Adipocyte (in vitro differentiated cells): ENCODE measurements at regions not wholly inside any gene's neighbourhood (a gene's known extent, or its start where the extent isn't known, plus 50 kb on each side); places are given as distances from the start of the nearest gene placed in this dataset.

ENCODE experiments used
- DNase-seq: peaks from one replicate; pipeline ENCODE4 v3.0.0-alpha.2; 2015; ENCODE audit warnings: low read depth
- H3K27me3 ChIP-seq: replicated peaks from 2 replicates; pipeline ENCODE4 v1.7.0; 2013; ENCODE audit warnings: mild to moderate bottlenecking, low read length, moderate library complexity; ENCODE audit not compliant: control insufficient read depth, insufficient read depth
- H3K36me3 ChIP-seq: 2 replicates; pipeline ENCODE4 v1.7.0; 2013; ENCODE audit warnings: low read length, mild to moderate bottlenecking, moderate library complexity; ENCODE audit not compliant: control insufficient read depth, insufficient read depth, severe bottlenecking
- H3K4me1 ChIP-seq: 2 replicates; pipeline ENCODE4 v1.7.0; 2013; ENCODE audit warnings: mild to moderate bottlenecking, low read length, moderate library complexity; ENCODE audit not compliant: control insufficient read depth, insufficient read depth
- H3K4me3 ChIP-seq: 2 replicates; pipeline ENCODE4 v1.7.0; 2013; ENCODE audit warnings: mild to moderate bottlenecking, low read length, moderate library complexity
- H3K9ac ChIP-seq: 2 replicates; pipeline ENCODE4 v1.7.0; 2013; ENCODE audit warnings: mild to moderate bottlenecking, low read length, moderate library complexity
- H3K9me3 ChIP-seq: 2 replicates; pipeline ENCODE4 v1.7.0; 2013; ENCODE audit warnings: mild to moderate bottlenecking, low read length, moderate library complexity; ENCODE audit not compliant: control insufficient read depth

DNA sequence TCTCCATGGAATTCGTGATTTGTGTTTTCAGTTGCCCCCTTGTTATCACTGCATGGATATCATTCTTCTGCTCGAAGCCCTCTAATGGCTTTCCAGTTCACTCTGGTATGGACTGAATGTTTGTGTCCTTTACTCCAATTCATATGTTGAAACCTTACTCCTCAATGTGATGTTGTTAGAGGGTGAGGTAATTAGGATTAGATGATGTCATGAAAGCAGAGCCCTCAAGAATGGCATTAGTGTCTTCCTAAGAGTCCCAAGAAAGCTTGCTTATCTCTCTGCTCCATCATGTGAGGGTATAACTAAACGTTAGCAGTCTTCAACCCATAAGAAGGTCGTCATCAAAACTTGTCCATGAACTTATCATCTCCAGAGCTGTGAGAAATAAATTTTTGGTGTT lies 1626.3 kb upstream of the MIR17HG start:
- Histone ChIP-seq H3K4me1 (no peaks in the 10 kb centered on the region), H3K27me3 (no peaks in the 10 kb centered on the region), H3K36me3 (no peaks in the 10 kb centered on the region), H3K9ac (no peak overlapping the region), H3K4me3 (no peak overlapping the region), H3K9me3 (peaks cover 5% of the 10 kb centered on the region)
- DNase-seq = no peak

DNA sequence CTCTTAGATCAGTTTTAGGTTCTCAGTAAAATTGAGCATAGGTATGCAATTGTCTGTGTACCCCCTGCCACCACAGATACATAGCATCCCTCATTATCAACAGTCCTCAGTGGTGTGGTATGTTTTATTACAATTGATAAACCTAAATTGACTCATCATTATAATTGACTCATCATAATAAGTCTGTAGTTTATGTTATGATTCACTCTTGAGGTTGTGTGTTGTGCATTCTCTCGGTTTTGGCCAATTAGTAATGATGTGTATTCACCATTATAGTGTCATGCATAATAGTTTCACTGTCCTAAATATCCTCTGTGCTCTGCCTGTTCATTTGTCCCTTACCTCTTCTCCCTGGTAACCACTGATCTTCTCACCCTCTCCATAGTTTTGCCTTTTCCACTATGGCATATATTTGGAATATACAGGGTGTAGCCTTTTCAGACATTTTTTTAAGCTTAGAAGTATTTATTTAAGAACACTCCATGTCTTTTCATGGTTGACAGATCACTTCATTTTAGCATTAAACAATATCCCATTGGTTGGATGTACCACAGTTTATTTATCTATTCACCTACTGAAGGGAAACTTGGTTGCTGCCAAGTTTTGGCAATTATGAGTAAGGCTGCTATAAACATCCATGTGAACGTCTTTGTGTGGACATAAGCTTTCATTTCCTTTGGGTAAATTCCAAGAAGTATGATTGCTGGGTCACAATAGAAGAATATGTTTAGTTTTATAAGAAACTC lies 1620.6 kb upstream of the MIR17HG start:
- no peak overlapping the region for H3K9ac ChIP-seq
- H3K36me3 ChIP-seq = no peaks in the 10 kb centered on the region
- H3K4me1 ChIP-seq = no peaks in the 10 kb centered on the region
- DNase-seq = no peak
- no peak overlapping the region for H3K4me3 ChIP-seq
- no peaks in the 10 kb centered on the region for H3K27me3 ChIP-seq
- H3K9me3 ChIP-seq = peaks cover 6% of the 10 kb centered on the region

- Histone ChIP-seq H3K27me3 (no peaks in the 10 kb centered on the region), H3K4me1 (no peaks in the 10 kb centered on the region), H3K9me3 (no peaks in the 10 kb centered on the region), H3K9ac (no peak overlapping the region), H3K36me3 (no peaks in the 10 kb centered on the region), H3K4me3 (no peak overlapping the region)
- no peak for DNase-seq
Observed at GRCh38 chr13:89733829-89734228, 1613.7 kb upstream of the MIR17HG start.

GRCh38 chr13:89737051-89737450 lies 1610.4 kb upstream of the MIR17HG start:
- DNase-seq = no peak
- Histone ChIP-seq H3K27me3 (no peaks in the 10 kb centered on the region), H3K4me1 (no peaks in the 10 kb centered on the region), H3K9me3 (no peaks in the 10 kb centered on the region), H3K36me3 (no peaks in the 10 kb centered on the region), H3K4me3 (no peak overlapping the region), H3K9ac (no peak overlapping the region)

DNA sequence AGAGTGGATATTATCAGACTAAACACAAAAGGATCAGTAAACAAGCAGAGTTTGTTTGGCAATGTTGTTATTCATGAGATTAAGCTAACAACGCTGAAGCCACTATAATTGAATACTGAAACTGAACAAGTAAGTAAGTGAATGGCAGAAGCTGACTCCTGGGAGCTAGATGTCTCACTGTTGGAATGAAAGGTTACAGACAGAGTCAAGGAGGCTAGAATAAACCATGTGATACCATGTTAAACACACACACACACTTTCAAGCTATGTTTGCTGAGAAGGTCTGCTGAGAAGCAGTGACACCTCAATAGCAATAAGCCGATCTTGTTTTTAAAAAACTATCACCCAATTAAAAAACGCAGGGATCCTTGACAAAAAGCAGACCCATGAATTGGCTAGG lies 1609.4 kb upstream of the MIR17HG start:
- Histone ChIP-seq H3K9me3 (no peaks in the 10 kb centered on the region), H3K9ac (no peak overlapping the region), H3K36me3 (no peaks in the 10 kb centered on the region)

GRCh38 chr13:89740994-89741685 lies 1606.3 kb upstream of the MIR17HG start:
- no peak overlapping the region for H3K9ac ChIP-seq
- no peak for DNase-seq
- H3K9me3 ChIP-seq = no peaks in the 10 kb centered on the region
- no peaks in the 10 kb centered on the region for H3K36me3 ChIP-seq
- H3K4me1 ChIP-seq = no peaks in the 10 kb centered on the region
- no peak overlapping the region for H3K4me3 ChIP-seq
- no peaks in the 10 kb centered on the region for H3K27me3 ChIP-seq

More for the DNA sequence above, 1609.4 kb upstream of the MIR17HG start:
- H3K4me3 ChIP-seq = no peak overlapping the region
- no peaks in the 10 kb centered on the region for H3K27me3 ChIP-seq
- H3K4me1 ChIP-seq = no peaks in the 10 kb centered on the region
- DNase-seq = no peak

- Histone ChIP-seq H3K9ac (no peak overlapping the region), H3K36me3 (no peaks in the 10 kb centered on the region)
- DNase-seq = no peak
Observed at GRCh38 chr13:89746554-89746953, 1600.9 kb upstream of the MIR17HG start.

DNA sequence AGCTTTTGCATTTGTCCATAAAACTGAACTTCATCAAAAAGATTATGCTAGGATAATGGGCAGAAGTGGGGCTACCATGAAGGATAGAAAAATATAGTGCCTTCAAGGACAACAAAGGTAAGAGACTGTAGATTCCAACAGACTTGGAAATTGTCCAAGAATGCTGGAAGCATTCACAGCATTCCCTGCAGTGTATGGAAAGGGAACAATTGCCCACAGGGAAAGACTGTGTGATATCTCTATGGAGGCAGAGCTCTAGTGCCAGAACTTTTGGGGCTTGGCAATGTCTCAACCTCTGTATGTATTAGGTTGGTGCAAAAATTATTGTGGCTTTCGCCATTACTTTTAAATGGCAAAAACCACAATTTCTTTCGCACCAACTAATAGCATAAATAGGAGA lies 1598.8 kb upstream of the MIR17HG start:
- no peak for DNase-seq
- Histone ChIP-seq H3K4me3 (no peak overlapping the region), H3K9me3 (no peaks in the 10 kb centered on the region), H3K4me1 (no peaks in the 10 kb centered on the region), H3K9ac (no peak overlapping the region), H3K27me3 (no peaks in the 10 kb centered on the region), H3K36me3 (no peaks in the 10 kb centered on the region)

More at GRCh38 chr13:89746554-89746953, 1600.9 kb upstream of the MIR17HG start:
- Histone ChIP-seq H3K9me3 (no peaks in the 10 kb centered on the region), H3K4me3 (no peak overlapping the region), H3K27me3 (no peaks in the 10 kb centered on the region), H3K4me1 (no peaks in the 10 kb centered on the region)

DNA sequence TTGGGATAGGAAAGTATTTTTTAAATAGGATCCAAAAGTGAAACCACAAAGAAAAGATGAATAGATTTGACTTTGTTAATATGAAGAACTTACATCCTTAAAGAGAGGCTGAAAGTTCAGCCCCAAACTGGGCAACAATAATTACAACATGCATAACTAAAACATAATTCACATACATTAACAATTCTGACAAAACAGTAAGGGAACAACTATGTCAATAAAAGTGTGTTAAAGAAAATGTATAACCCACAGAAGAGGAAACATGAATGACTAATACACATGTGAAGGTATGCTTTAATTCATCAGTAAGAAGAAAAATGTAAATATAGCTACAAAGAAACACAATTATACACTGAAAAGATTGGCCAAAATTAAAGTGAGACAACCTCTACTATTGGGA lies 1597.6 kb upstream of the MIR17HG start:
- Histone ChIP-seq H3K9ac (no peak overlapping the region), H3K4me1 (no peaks in the 10 kb centered on the region), H3K4me3 (no peak overlapping the region), H3K9me3 (no peaks in the 10 kb centered on the region), H3K27me3 (no peaks in the 10 kb centered on the region), H3K36me3 (no peaks in the 10 kb centered on the region)
- DNase-seq = no peak

- Histone ChIP-seq H3K27me3 (no peaks in the 10 kb centered on the region), H3K9ac (no peak overlapping the region), H3K9me3 (no peaks in the 10 kb centered on the region), H3K36me3 (no peaks in the 10 kb centered on the region), H3K4me1 (no peaks in the 10 kb centered on the region), H3K4me3 (no peak overlapping the region)
- no peak for DNase-seq
Observed at GRCh38 chr13:89750371-89750770, 1597.1 kb upstream of the MIR17HG start.

DNA sequence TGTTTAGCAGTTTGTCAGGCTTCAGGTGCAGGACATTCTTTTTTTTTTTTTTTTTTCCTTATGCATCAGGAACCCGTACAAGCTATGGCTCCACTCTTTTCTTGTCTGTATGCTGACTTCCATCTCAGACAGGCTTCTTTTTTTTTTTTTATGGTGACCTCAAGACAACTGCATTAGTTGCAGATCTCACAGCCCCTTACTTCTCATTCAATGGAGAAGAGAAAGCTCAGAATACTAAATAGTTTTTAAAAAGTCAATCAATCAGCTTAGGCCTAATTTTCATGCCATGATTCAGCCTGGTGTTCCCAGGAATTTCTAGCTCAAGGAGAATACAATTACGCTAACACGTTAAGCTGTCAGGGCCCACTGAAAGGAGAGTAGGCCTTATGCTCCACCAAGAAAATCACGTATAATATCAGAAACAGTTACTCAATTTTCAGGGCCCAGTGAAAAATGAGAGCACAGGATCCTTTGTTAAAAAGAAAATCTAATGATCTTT lies 1596.0 kb upstream of the MIR17HG start:
- no peaks in the 10 kb centered on the region for H3K27me3 ChIP-seq
- no peak overlapping the region for H3K9ac ChIP-seq
- H3K4me1 ChIP-seq = no peaks in the 10 kb centered on the region
- H3K9me3 ChIP-seq = peaks cover 3% of the 10 kb centered on the region
- H3K36me3 ChIP-seq = no peaks in the 10 kb centered on the region
- H3K4me3 ChIP-seq = no peak overlapping the region
- DNase-seq = no peak
